DND-41 (cell line): ENCODE measurements at regions not wholly inside any gene's neighbourhood (a gene's known extent, or its start where the extent isn't known, plus 50 kb on each side); places are given as distances from the start of the nearest gene placed in this dataset.

ENCODE experiments used
- ATAC-seq: fragments of 200-7000 bp; cut with Tn5 transposase; 3 replicates; pipeline ENCODE4 v1.9.1; 2021; ENCODE audit warnings: low read depth; ENCODE audit not compliant: insufficient read depth
- DNase-seq: peaks from one replicate; pipeline ENCODE4 v3.0.0-alpha.2; 2020
- H2AFZ ChIP-seq: 2 replicates; pipeline ENCODE4 v1.6.0; 2012; ENCODE audit warnings: low read depth, low read length
- H3K27ac ChIP-seq: 2 replicates; pipeline ENCODE4 v1.5.1; 2012; ENCODE audit warnings: low read length, inconsistent platforms
- H3K27me3 ChIP-seq: fragments of 200-600 bp; sonication (generic); 2 replicates; pipeline ENCODE4 v1.6.0; 2012; ENCODE audit warnings: low read length, mild to moderate bottlenecking, inconsistent platforms; ENCODE audit not compliant: insufficient read depth, poor library complexity
- H3K36me3 ChIP-seq: 2 replicates; pipeline ENCODE4 v1.5.1; 2012; ENCODE audit warnings: low read length, inconsistent platforms; ENCODE audit not compliant: insufficient read depth
- H3K4me1 ChIP-seq: 2 replicates; pipeline ENCODE4 v1.5.1; 2012; ENCODE audit warnings: mild to moderate bottlenecking, low read length; ENCODE audit not compliant: insufficient read depth
- H3K4me2 ChIP-seq: 2 replicates; pipeline ENCODE4 v1.6.0; 2012; ENCODE audit warnings: mild to moderate bottlenecking, moderate library complexity, low read length, inconsistent platforms; ENCODE audit not compliant: insufficient read depth
- H3K4me3 ChIP-seq, 2 experiments: fragments of 200-600 bp in 1 of 2; shearing (Covaris generic) in 1 of 2; 2 replicates each; pipeline ENCODE4 v1.5.1; 2012 to 2016; ENCODE audit warnings: inconsistent platforms in 2 of 2, low read length in 2 of 2, mild to moderate bottlenecking in 2 of 2, low read depth in 1 of 2, moderate library complexity in 1 of 2
- H3K79me2 ChIP-seq: 2 replicates; pipeline ENCODE4 v1.6.0; 2012; ENCODE audit warnings: low read length, inconsistent platforms; ENCODE audit not compliant: insufficient read depth
- H3K9ac ChIP-seq: 2 replicates; pipeline ENCODE4 v1.6.0; 2012; ENCODE audit warnings: low read depth, mild to moderate bottlenecking, inconsistent platforms, low read length, moderate library complexity
- H3K9me3 ChIP-seq: 2 replicates; pipeline ENCODE4 v1.5.1; 2012; ENCODE audit warnings: low read length, moderate library complexity, mild to moderate bottlenecking, inconsistent platforms; ENCODE audit not compliant: insufficient read depth, severe bottlenecking
- H4K20me1 ChIP-seq: 2 replicates; pipeline ENCODE4 v1.6.0; 2012; ENCODE audit warnings: low read length; ENCODE audit not compliant: insufficient read depth
- EZH2 ChIP-seq: IDR thresholded peaks from 3 replicates; pipeline ENCODE4 v1.6.1; 2012; ENCODE audit warnings: borderline replicate concordance, low read depth, mild to moderate bottlenecking, moderate library complexity, low read length, inconsistent platforms; ENCODE audit not compliant: severe bottlenecking
- TF ChIP-seq, protein P1 (sequence below): IDR thresholded peaks from 2 replicates; pipeline ENCODE4 v1.5.1; 2012; ENCODE audit warnings: borderline replicate concordance, low read length, moderate library complexity, mild to moderate bottlenecking; ENCODE audit not compliant: poor library complexity, severe bottlenecking; ENCODE audit errors: extremely low read depth

DNA sequence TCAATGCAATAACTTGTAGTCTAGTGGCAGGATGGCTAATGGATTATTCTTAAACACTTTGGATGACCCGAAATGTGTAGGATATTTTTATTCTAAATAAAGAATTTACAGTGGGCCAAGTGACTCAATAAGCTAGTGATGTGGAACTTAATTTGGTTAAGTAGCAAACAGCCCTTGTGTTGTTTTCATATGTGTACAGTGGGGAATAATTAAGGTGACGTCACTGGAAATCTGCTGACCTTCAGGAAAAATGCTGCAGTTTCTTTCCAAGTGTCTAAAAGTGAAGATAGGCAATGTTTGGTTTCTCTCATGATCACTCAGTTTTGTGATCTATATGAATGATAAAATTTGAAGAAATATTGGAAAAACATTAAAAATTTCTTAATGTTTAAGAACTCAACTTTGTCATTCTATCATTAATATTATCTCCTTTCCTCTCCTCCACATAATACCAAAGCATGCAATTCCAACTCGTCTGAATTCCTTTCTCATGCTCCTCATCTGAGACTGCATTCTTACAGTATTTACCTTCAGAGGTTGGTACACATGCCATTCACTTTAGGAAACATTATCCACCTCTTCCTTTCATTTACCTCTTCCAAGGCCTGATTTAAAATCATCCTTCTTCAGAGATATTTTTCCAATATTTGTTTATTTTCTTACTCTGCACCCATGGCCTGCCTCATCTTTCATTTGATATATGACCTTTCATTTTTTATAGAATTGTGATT is 414.6 kb upstream of the ARPP21 start:
- H4K20me1 ChIP-seq = no peaks in the 10 kb centered on the region
- peaks cover 6% of the 10 kb centered on the region for H3K4me1 ChIP-seq
- DNase-seq = no peak
- H3K27me3 ChIP-seq = no peaks in the 10 kb centered on the region
- no peak overlapping the region for H3K4me3 ChIP-seq
- H2AFZ ChIP-seq = 0 out of 2 replicates have a peak overlapping the region, but pooled peaks have one; percentile 1
- ATAC-seq = no peak
- H3K27ac ChIP-seq = no peak overlapping the region
- H3K79me2 ChIP-seq = no peaks in the 10 kb centered on the region
- no peak overlapping the region for H3K9ac ChIP-seq
- no peaks in the 10 kb centered on the region for H3K36me3 ChIP-seq
- TF ChIP-seq, protein P1, sequence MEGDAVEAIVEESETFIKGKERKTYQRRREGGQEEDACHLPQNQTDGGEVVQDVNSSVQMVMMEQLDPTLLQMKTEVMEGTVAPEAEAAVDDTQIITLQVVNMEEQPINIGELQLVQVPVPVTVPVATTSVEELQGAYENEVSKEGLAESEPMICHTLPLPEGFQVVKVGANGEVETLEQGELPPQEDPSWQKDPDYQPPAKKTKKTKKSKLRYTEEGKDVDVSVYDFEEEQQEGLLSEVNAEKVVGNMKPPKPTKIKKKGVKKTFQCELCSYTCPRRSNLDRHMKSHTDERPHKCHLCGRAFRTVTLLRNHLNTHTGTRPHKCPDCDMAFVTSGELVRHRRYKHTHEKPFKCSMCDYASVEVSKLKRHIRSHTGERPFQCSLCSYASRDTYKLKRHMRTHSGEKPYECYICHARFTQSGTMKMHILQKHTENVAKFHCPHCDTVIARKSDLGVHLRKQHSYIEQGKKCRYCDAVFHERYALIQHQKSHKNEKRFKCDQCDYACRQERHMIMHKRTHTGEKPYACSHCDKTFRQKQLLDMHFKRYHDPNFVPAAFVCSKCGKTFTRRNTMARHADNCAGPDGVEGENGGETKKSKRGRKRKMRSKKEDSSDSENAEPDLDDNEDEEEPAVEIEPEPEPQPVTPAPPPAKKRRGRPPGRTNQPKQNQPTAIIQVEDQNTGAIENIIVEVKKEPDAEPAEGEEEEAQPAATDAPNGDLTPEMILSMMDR = no peak
- TF ChIP-seq EZH2 = no peak
- H3K9me3 ChIP-seq = no peaks in the 10 kb centered on the region
- H3K4me2 ChIP-seq = no peak overlapping the region

DNA sequence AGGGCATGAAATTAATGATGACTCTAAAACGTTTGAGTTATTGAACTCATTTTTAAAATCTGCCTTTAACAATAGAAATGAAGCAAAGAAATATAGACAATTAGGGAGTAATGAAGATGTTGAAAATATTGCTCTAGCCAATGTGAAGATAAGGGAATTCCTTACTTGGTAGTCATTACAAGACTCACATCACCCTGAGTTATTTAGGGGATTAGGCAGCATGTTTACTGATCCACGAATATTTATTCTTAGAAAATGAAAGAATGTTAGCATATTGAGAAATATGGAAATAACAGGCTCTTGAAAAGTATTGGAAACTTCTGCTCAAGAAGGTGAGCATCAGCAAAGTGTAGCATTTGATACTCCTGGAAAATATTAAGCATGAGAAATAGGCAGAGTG is 398.1 kb upstream of the ARPP21 start:
- TF ChIP-seq, protein P1 = no peak
- no peak for TF ChIP-seq EZH2
- Histone ChIP-seq H3K79me2 (no peaks in the 10 kb centered on the region), H2AFZ (no peak overlapping the region), H3K9ac (no peak overlapping the region), H3K27me3 (no peaks in the 10 kb centered on the region), H3K27ac (no peak overlapping the region), H3K4me2 (no peak overlapping the region), H3K36me3 (no peaks in the 10 kb centered on the region), H3K9me3 (no peaks in the 10 kb centered on the region), H4K20me1 (no peaks in the 10 kb centered on the region), H3K4me3 (no peak overlapping the region), H3K4me1 (peaks cover 3% of the 10 kb centered on the region)
- DNase-seq (no peak), ATAC-seq (no peak)

DNA sequence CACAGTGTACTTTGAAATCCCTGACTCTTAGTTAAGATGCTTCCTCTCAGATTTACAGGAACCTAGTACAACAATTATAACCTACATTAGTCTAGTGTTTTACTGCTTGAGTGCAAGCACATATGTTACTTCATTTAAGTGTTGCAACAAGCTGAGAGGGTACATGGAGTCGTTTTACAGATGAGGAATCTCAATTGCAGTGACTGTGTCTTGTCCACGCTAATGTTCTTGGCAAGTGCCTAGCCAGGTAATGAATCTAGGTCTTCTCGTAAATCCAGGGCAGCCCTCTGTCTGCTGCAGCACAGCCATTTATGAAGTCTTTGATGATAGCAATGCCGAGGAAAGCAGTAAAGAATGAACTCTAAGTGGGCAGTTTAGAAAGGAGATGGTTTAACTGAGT is 384.4 kb upstream of the ARPP21 start:
- no peak for DNase-seq
- Histone ChIP-seq H3K9me3 (no peaks in the 10 kb centered on the region), H3K27me3 (no peaks in the 10 kb centered on the region), H3K27ac (no peak overlapping the region), H3K79me2 (no peaks in the 10 kb centered on the region), H3K4me3 (no peak overlapping the region), H2AFZ (no peak overlapping the region), H3K9ac (no peak overlapping the region), H4K20me1 (no peaks in the 10 kb centered on the region), H3K4me2 (no peak overlapping the region), H3K4me1 (no peaks in the 10 kb centered on the region), H3K36me3 (no peaks in the 10 kb centered on the region)
- ATAC-seq = no peak
- no peak for TF ChIP-seq EZH2
- TF ChIP-seq, protein P1 = no peak
